ENCODE measurements at regions not wholly inside any gene's neighbourhood (a gene's known extent, or its start where the extent isn't known, plus 50 kb on each side); places are given as distances from the start of the nearest gene placed in this dataset.

DNA sequence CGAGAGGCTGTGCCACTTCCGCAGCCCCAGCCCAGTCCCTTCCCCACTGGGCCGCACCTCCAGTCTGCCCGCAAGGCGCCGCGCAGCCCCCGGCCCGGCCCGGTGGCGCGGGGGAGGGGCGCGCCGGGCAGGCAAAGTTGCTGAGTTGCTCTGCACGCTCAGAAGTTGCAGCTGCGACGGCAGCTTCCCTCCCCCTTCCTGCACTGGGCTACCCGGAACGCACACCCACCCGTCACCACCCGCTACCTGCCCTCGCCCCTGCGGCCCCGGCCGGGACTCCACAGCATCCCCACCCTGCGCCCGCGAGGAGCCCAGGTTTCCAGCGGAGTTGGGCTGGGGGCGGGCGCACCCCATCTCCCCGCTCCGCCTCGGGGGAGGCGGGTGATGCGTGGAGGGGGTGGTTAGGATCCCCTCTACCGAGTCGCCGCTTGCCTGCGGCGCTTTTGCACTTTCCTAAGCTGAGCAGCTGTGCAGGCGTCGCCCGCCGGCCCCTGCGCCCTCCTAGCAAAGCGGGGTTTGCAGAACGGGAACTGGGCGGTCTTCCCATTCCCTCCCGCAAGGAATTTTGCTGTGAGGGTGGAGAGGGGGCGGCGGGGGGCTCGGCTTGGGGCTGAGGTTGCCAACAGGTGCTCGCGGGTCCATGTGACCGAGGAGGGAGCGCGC is 55.9 kb upstream of the RREB1 start:
- Histone ChIP-seq H3K4me3 (ENCODE audit: low read depth, low read length) (peak overlapping the region; percentile 24), H3K36me3 (ENCODE audit: control insufficient read depth in 2 of 2, insufficient read depth in 1 of 2, low read length in 2 of 2) (no peaks in the 10 kb centered on the region), H3K9me3 (ENCODE audit: control insufficient read depth, insufficient read depth, low read depth, low read length) (no peaks in the 10 kb centered on the region), H3K27ac (ENCODE audit: extremely low read depth, low read depth, low read length) (peak overlapping the region; percentile 37; the same call in 1 of the 2 replicates), H3K4me1 (ENCODE audit: control insufficient read depth, insufficient read depth, low read length) (peaks cover 8% of the 10 kb centered on the region)
- POLR2A ChIA-PET = interaction anchor here (0.6 to 0.8 kb wide), 2 partner anchors 101 to 210 kb away, joined by 3 to 4 read pairs; no protein-coding TSS in a partner anchor
- CTCF ChIA-PET = interaction anchor here (0.6 to 0.7 kb wide), 2 partner anchors 23 to 1407 kb away, joined by 3 to 4 read pairs; no protein-coding TSS in a partner anchor
- TF ChIP-seq, protein P1, sequence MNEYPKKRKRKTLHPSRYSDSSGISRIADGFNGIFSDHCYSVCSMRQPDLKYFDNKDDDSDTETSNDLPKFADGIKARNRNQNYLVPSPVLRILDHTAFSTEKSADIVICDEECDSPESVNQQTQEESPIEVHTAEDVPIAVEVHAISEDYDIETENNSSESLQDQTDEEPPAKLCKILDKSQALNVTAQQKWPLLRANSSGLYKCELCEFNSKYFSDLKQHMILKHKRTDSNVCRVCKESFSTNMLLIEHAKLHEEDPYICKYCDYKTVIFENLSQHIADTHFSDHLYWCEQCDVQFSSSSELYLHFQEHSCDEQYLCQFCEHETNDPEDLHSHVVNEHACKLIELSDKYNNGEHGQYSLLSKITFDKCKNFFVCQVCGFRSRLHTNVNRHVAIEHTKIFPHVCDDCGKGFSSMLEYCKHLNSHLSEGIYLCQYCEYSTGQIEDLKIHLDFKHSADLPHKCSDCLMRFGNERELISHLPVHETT (tag by site-specific recombination; IDR thresholded peaks at IDR 0.05) = no peak
- TF ChIP-seq, protein P2, sequence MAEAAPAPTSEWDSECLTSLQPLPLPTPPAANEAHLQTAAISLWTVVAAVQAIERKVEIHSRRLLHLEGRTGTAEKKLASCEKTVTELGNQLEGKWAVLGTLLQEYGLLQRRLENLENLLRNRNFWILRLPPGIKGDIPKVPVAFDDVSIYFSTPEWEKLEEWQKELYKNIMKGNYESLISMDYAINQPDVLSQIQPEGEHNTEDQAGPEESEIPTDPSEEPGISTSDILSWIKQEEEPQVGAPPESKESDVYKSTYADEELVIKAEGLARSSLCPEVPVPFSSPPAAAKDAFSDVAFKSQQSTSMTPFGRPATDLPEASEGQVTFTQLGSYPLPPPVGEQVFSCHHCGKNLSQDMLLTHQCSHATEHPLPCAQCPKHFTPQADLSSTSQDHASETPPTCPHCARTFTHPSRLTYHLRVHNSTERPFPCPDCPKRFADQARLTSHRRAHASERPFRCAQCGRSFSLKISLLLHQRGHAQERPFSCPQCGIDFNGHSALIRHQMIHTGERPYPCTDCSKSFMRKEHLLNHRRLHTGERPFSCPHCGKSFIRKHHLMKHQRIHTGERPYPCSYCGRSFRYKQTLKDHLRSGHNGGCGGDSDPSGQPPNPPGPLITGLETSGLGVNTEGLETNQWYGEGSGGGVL (tag by site-specific recombination; IDR thresholded peaks at IDR 0.05) = peak; percentile 63
- peak; percentile 75 for TF ChIP-seq SCRT2 (tag by site-specific recombination; IDR thresholded peaks at IDR 0.05)
- TF ChIP-seq, protein P3, sequence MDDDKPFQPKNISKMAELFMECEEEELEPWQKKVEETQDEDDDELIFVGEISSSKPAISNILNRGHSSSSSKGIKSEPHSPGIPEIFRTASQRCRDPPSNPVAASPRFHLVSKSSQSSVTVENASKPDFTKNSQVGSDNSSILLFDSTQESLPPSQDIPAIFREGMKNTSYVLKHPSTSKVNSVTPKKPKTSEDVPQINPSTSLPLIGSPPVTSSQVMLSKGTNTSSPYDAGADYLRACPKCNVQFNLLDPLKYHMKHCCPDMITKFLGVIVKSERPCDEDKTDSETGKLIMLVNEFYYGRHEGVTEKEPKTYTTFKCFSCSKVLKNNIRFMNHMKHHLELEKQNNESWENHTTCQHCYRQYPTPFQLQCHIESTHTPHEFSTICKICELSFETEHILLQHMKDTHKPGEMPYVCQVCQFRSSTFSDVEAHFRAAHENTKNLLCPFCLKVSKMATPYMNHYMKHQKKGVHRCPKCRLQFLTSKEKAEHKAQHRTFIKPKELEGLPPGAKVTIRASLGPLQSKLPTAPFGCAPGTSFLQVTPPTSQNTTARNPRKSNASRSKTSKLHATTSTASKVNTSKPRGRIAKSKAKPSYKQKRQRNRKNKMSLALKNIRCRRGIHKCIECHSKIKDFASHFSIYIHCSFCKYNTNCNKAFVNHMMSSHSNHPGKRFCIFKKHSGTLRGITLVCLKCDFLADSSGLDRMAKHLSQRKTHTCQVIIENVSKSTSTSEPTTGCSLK (tag by site-specific recombination; IDR thresholded peaks at IDR 0.05) = no peak
- TF ChIP-seq ZNF23 (tag by site-specific recombination; IDR thresholded peaks at IDR 0.05; ENCODE audit: borderline replicate concordance) = no peak
- no peak for TF ChIP-seq ZNF596 (tag by site-specific recombination; IDR thresholded peaks at IDR 0.05)
- TF ChIP-seq, protein P4, sequence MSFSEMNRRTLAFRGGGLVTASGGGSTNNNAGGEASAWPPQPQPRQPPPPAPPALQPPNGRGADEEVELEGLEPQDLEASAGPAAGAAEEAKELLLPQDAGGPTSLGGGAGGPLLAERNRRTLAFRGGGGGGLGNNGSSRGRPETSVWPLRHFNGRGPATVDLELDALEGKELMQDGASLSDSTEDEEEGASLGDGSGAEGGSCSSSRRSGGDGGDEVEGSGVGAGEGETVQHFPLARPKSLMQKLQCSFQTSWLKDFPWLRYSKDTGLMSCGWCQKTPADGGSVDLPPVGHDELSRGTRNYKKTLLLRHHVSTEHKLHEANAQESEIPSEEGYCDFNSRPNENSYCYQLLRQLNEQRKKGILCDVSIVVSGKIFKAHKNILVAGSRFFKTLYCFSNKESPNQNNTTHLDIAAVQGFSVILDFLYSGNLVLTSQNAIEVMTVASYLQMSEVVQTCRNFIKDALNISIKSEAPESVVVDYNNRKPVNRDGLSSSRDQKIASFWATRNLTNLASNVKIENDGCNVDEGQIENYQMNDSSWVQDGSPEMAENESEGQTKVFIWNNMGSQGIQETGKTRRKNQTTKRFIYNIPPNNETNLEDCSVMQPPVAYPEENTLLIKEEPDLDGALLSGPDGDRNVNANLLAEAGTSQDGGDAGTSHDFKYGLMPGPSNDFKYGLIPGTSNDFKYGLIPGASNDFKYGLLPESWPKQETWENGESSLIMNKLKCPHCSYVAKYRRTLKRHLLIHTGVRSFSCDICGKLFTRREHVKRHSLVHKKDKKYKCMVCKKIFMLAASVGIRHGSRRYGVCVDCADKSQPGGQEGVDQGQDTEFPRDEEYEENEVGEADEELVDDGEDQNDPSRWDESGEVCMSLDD (tag by site-specific recombination; IDR thresholded peaks at IDR 0.05) = peak; percentile 58; the same call in 1 of the 2 replicates
- no peak for TF ChIP-seq ZNF16 (tag by site-specific recombination; IDR thresholded peaks at IDR 0.05; ENCODE audit: low read depth)
- TF ChIP-seq ZNF391 (tag by site-specific recombination; IDR thresholded peaks at IDR 0.05; ENCODE audit: borderline replicate concordance, low read depth) = no peak
- TF ChIP-seq ZNF701 (tag by site-specific recombination; IDR thresholded peaks at IDR 0.05) = no peak
- no peak for TF ChIP-seq ZNF473 (tag by site-specific recombination; IDR thresholded peaks at IDR 0.05)
- no peak for TF ChIP-seq GLI2 (tag by site-specific recombination; IDR thresholded peaks at IDR 0.05; ENCODE audit: borderline replicate concordance, low read depth)
- peak; percentile 86 for TF ChIP-seq ZBTB8A (tag by site-specific recombination; IDR thresholded peaks at IDR 0.05)
- TF ChIP-seq ZNF341 (tag by site-specific recombination; IDR thresholded peaks at IDR 0.05; ENCODE audit: low read depth) = peak; percentile 27; the same call in 1 of the 2 replicates
- TF ChIP-seq SP3 (tag by site-specific recombination; IDR thresholded peaks at IDR 0.05) = peak; percentile 49
- 0 out of 2 replicates have a peak, but pooled peaks have one; percentile 15 for TF ChIP-seq ZNF24 (tag by site-specific recombination; IDR thresholded peaks at IDR 0.05)
- TF ChIP-seq ZIC2 (tag by site-specific recombination; IDR thresholded peaks at IDR 0.05) = peak; percentile 85
- TF ChIP-seq SETDB1 (IDR thresholded peaks at IDR 0.05; ENCODE audit: insufficient read length, low read length) = no peak
- TF ChIP-seq SCRT1 (tag by site-specific recombination; IDR thresholded peaks at IDR 0.05; ENCODE audit: borderline replicate concordance) = peak; percentile 30; the same call in 1 of the 2 replicates
- TF ChIP-seq ZNF600 (tag by site-specific recombination; IDR thresholded peaks at IDR 0.05) = peak; percentile 33; the same call in 1 of the 2 replicates
- TF ChIP-seq, protein P5, sequence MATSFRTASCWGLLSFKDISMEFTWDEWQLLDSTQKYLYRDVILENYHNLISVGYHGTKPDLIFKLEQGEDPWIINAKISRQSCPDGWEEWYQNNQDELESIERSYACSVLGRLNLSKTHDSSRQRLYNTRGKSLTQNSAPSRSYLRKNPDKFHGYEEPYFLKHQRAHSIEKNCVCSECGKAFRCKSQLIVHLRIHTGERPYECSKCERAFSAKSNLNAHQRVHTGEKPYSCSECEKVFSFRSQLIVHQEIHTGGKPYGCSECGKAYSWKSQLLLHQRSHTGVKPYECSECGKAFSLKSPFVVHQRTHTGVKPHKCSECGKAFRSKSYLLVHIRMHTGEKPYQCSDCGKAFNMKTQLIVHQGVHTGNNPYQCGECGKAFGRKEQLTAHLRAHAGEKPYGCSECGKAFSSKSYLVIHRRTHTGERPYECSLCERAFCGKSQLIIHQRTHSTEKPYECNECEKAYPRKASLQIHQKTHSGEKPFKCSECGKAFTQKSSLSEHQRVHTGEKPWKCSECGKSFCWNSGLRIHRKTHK (tag by site-specific recombination; IDR thresholded peaks at IDR 0.05) = no peak
- peak; percentile 33; the same call in 1 of the 2 replicates for TF ChIP-seq EGR2 (tag by site-specific recombination; IDR thresholded peaks at IDR 0.05; ENCODE audit: low read depth)
- TF ChIP-seq ZXDB (tag by site-specific recombination; IDR thresholded peaks at IDR 0.05) = no peak; the same call in none of the 2 replicates
- no peak for TF ChIP-seq ZNF211 (tag by site-specific recombination; IDR thresholded peaks at IDR 0.05; ENCODE audit: low read depth)
- TF ChIP-seq ZNF670 (tag by site-specific recombination; IDR thresholded peaks at IDR 0.05; ENCODE audit: low read depth) = no peak
- TF ChIP-seq, protein P6, sequence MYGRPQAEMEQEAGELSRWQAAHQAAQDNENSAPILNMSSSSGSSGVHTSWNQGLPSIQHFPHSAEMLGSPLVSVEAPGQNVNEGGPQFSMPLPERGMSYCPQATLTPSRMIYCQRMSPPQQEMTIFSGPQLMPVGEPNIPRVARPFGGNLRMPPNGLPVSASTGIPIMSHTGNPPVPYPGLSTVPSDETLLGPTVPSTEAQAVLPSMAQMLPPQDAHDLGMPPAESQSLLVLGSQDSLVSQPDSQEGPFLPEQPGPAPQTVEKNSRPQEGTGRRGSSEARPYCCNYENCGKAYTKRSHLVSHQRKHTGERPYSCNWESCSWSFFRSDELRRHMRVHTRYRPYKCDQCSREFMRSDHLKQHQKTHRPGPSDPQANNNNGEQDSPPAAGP (tag by site-specific recombination; IDR thresholded peaks at IDR 0.05) = peak; percentile 76

All from HEK293 (cell line).